ENCODE measurements at regions not wholly inside any gene's neighbourhood (a gene's known extent, or its start where the extent isn't known, plus 50 kb on each side); places are given as distances from the start of the nearest gene placed in this dataset.
"Not testable (repeated sequence)": the region's sequence is repeated elsewhere in the genome, so short reads cannot be mapped to it uniquely, and the experiment has no call there.

- H3K9me3 ChIP-seq = no peaks in the 10 kb centered on the region
- no peak overlapping the region for H3K27ac ChIP-seq
- DNase-seq = no peak
- no peaks in the 10 kb centered on the region for H3K4me1 ChIP-seq
- TF ChIP-seq CTCF (IDR thresholded peaks at IDR 0.05) = no peak
- intact Hi-C loops (cut with DNase I; ENCODE audit: low total_unique reads) = no loop called here
- H3K36me3 ChIP-seq = no peaks in the 10 kb centered on the region
- no peak overlapping the region for H3K4me3 ChIP-seq
- H3K27me3 ChIP-seq = no peaks in the 10 kb centered on the region
These were observed 711.2 kb upstream of the SALL3 start for GRCh38 chr18:78268226-78268988.

- intact Hi-C loops (cut with DNase I; ENCODE audit: low total_unique reads) = no loop called here
- DNase-seq = no peak
- no peaks in the 10 kb centered on the region for H3K4me1 ChIP-seq
- peaks cover 0 to 11% (median 9%) of the 10 kb centered on the region in 3 donors for H3K9me3 ChIP-seq
- no peak for TF ChIP-seq CTCF (IDR thresholded peaks at IDR 0.05)
- H3K4me3 ChIP-seq = no peak overlapping the region
- no peaks in the 10 kb centered on the region for H3K36me3 ChIP-seq
- no peak overlapping the region for H3K27ac ChIP-seq
- no peaks in the 10 kb centered on the region for H3K27me3 ChIP-seq
These were observed 707.8 kb upstream of the SALL3 start for GRCh38 chr18:78271790-78272189.

- no peak for TF ChIP-seq CTCF (IDR thresholded peaks at IDR 0.05)
- intact Hi-C loops (cut with DNase I; ENCODE audit: low total_unique reads) = no loop called here
- no peak overlapping the region for H3K4me3 ChIP-seq
- H3K27me3 ChIP-seq = no peaks in the 10 kb centered on the region
- no peak overlapping the region for H3K27ac ChIP-seq
- peaks cover 0 to 11% (median 9%) of the 10 kb centered on the region in 3 donors for H3K9me3 ChIP-seq
- no peaks in the 10 kb centered on the region for H3K4me1 ChIP-seq
- no peaks in the 10 kb centered on the region for H3K36me3 ChIP-seq
- DNase-seq = no peak
These were observed 705.7 kb upstream of the SALL3 start for GRCh38 chr18:78273876-78274275.

- intact Hi-C loops (cut with DNase I; ENCODE audit: low total_unique reads); DNase-seq; H3K27me3 ChIP-seq; H3K4me1 ChIP-seq; H3K36me3 ChIP-seq; H3K9me3 ChIP-seq; H3K27ac ChIP-seq; H3K4me3 ChIP-seq: not testable (repeated sequence)
These were observed 696.2 kb upstream of the SALL3 start for GRCh38 chr18:78283425-78283824.

- no peak for TF ChIP-seq CTCF (IDR thresholded peaks at IDR 0.05)
These were observed 686.8 kb upstream of the SALL3 start for GRCh38 chr18:78292618-78293380.

GRCh38 chr18:78293540-78293939, 686.1 kb upstream of the SALL3 start:
- no peak for DNase-seq
- Histone ChIP-seq H3K27me3 (no peaks in the 10 kb centered on the region), H3K4me1 (no peaks in the 10 kb centered on the region), H3K9me3 (no peaks in the 10 kb centered on the region), H3K4me3 (no peak overlapping the region), H3K27ac (no peak overlapping the region), H3K36me3 (no peaks in the 10 kb centered on the region)
- TF ChIP-seq CTCF (IDR thresholded peaks at IDR 0.05) = no peak
- intact Hi-C loops (cut with DNase I; ENCODE audit: low total_unique reads) = no loop called here

More at GRCh38 chr18:78292618-78293380, 686.8 kb upstream of the SALL3 start:
- H3K4me1 ChIP-seq = no peaks in the 10 kb centered on the region
- H3K27me3 ChIP-seq = no peaks in the 10 kb centered on the region
- intact Hi-C loops (cut with DNase I; ENCODE audit: low total_unique reads) = no loop called here
- no peaks in the 10 kb centered on the region for H3K9me3 ChIP-seq
- H3K27ac ChIP-seq = no peak overlapping the region
- no peaks in the 10 kb centered on the region for H3K36me3 ChIP-seq
- no peak overlapping the region for H3K4me3 ChIP-seq
- no peak for DNase-seq
